SW 1271 (cell line): ENCODE measurements at regions not wholly inside any gene's neighbourhood (a gene's known extent, or its start where the extent isn't known, plus 50 kb on each side); places are given as distances from the start of the nearest gene placed in this dataset.
"Not testable (repeated sequence)": the region's sequence is repeated elsewhere in the genome, so short reads cannot be mapped to it uniquely, and the experiment has no call there.

Experiments
- DNase-seq, 2 experiments: peaks; one replicate each; lab custom pipeline; 2025; lab: John Stamatoyannopoulos, UW

GRCh38 chr5:26543987-26544386, 494.4 kb downstream of the CDH9 start:
- DNase-seq, result no peak

- DNase-seq, result no peak
Observed at GRCh38 chr5:26538226-26538625, 500.2 kb downstream of the CDH9 start.

GRCh38 chr5:26535215-26535614, 503.2 kb downstream of the CDH9 start:
- DNase-seq, result no peak

GRCh38 chr5:26530305-26530704, 508.1 kb downstream of the CDH9 start:
- no peak for DNase-seq

GRCh38 chr5:26519245-26519644, 519.1 kb downstream of the CDH9 start:
- no peak for DNase-seq

- no peak for DNase-seq
Observed at GRCh38 chr5:26518065-26518464, 520.3 kb downstream of the CDH9 start.

GRCh38 chr5:26498972-26499371, 539.4 kb downstream of the CDH9 start:
- DNase-seq, result no peak

- DNase-seq, result no peak
Observed at GRCh38 chr5:26495437-26495836, 542.9 kb downstream of the CDH9 start.

- no peak for DNase-seq
Observed at GRCh38 chr5:26492906-26493459, 545.4 kb downstream of the CDH9 start.

GRCh38 chr5:26487553-26487952, 550.8 kb downstream of the CDH9 start:
- no peak for DNase-seq

- no peak for DNase-seq
Observed at GRCh38 chr5:26486631-26487030, 551.8 kb downstream of the CDH9 start.

- not testable (repeated sequence) for DNase-seq
Observed at GRCh38 chr5:26485146-26485860, 553.1 kb downstream of the CDH9 start.

- peak; percentile 41 to 55 for DNase-seq
Observed at GRCh38 chr5:26482810-26483375, 555.5 kb downstream of the CDH9 start.

- no peak for DNase-seq
Observed at GRCh38 chr5:26482076-26482809, 556.1 kb downstream of the CDH9 start.

GRCh38 chr5:26470439-26470838, 567.9 kb downstream of the CDH9 start:
- no peak for DNase-seq

- DNase-seq, result no peak
Observed at GRCh38 chr5:26439121-26439520, 599.3 kb downstream of the CDH9 start.

GRCh38 chr5:26434688-26435087, 603.7 kb downstream of the CDH9 start:
- no peak for DNase-seq

GRCh38 chr5:26432386-26432785, 606.0 kb downstream of the CDH9 start:
- DNase-seq, result no peak

GRCh38 chr5:26430323-26430722, 608.1 kb downstream of the CDH9 start:
- DNase-seq, result no peak

- DNase-seq, result no peak
Observed at GRCh38 chr5:26427281-26427680, 611.1 kb downstream of the CDH9 start.

GRCh38 chr5:26419987-26420386, 618.4 kb downstream of the CDH9 start:
- DNase-seq, result no peak

- no peak for DNase-seq
Observed at GRCh38 chr5:26416911-26417310, 621.5 kb downstream of the CDH9 start.
